Neutrophil (primary cell): ENCODE measurements at regions not wholly inside any gene's neighbourhood (a gene's known extent, or its start where the extent isn't known, plus 50 kb on each side); places are given as distances from the start of the nearest gene placed in this dataset.
"Not testable (repeated sequence)": the region's sequence is repeated elsewhere in the genome, so short reads cannot be mapped to it uniquely, and the experiment has no call there.

Experiments
- H3K27ac ChIP-seq: fragments of 200-600 bp; sonication (generic); 2 replicates; pipeline ENCODE4 v1.5.1; 2016; ENCODE audit warnings: mild to moderate bottlenecking, moderate library complexity
- H3K27me3 ChIP-seq: fragments of 200-600 bp; sonication (generic); 2 replicates; pipeline ENCODE4 v1.6.0; 2016; ENCODE audit warnings: mild to moderate bottlenecking
- H3K36me3 ChIP-seq: fragments of 200-600 bp; sonication (generic); 2 replicates; pipeline ENCODE4 v1.5.1; 2017
- H3K4me1 ChIP-seq, 2 experiments: fragments of 200-600 bp in 1 of 2; sonication (generic) in 1 of 2; 1 replicate in 1 of 2; 2 replicates in 1 of 2; pipeline versions ENCODE4 v1.5.1 to v1.6.1; 2013 to 2016; ENCODE audit warnings: low read depth in 1 of 2, low read length in 1 of 2, mild to moderate bottlenecking in 1 of 2, moderate library complexity in 1 of 2; ENCODE audit not compliant: control insufficient read depth in 1 of 2, insufficient read depth in 1 of 2
- H3K4me3 ChIP-seq, 2 experiments: fragments of 200-600 bp in 1 of 2; sonication (generic) in 1 of 2; 1 replicate in 1 of 2; 2 replicates in 1 of 2; pipeline ENCODE4 v1.5.1; 2013 to 2016; ENCODE audit warnings: low read depth in 1 of 2, low read length in 1 of 2, mild to moderate bottlenecking in 1 of 2, moderate library complexity in 1 of 2
- H3K9me3 ChIP-seq: fragments of 200-600 bp; sonication (generic); 2 replicates; pipeline ENCODE4 v1.5.1; 2016
- TF ChIP-seq, protein P1 (sequence below): fragments of 200-600 bp; sonication (generic); IDR thresholded peaks from 2 replicates; pipeline ENCODE4 v1.5.1; 2016; ENCODE audit warnings: antibody characterized with exemption

DNA sequence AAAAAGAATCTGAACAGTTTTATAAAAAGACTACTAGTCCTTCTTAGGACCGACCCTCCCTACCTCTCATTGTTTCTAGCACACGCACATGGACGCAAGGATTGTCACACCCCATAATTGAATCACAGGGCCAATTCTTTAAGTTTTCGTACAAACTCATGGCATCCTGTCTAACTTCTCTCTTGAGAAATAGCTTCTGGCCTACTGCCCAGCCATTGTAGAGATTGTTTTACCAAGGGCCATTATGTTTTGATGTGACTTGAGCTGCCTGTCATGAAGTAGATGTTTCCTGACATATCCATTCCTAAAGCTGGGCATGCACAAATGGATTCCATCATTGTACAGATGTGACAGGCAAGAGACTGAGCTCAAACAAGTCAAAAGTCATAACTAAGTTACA lies 1672.1 kb upstream of the C9orf72 start:
- no peaks in the 10 kb centered on the region for H3K27me3 ChIP-seq
- H3K9me3 ChIP-seq: no peaks in the 10 kb centered on the region
- no peaks in the 10 kb centered on the region for H3K36me3 ChIP-seq
- no peak overlapping the region for H3K4me3 ChIP-seq
- TF ChIP-seq, protein P1, sequence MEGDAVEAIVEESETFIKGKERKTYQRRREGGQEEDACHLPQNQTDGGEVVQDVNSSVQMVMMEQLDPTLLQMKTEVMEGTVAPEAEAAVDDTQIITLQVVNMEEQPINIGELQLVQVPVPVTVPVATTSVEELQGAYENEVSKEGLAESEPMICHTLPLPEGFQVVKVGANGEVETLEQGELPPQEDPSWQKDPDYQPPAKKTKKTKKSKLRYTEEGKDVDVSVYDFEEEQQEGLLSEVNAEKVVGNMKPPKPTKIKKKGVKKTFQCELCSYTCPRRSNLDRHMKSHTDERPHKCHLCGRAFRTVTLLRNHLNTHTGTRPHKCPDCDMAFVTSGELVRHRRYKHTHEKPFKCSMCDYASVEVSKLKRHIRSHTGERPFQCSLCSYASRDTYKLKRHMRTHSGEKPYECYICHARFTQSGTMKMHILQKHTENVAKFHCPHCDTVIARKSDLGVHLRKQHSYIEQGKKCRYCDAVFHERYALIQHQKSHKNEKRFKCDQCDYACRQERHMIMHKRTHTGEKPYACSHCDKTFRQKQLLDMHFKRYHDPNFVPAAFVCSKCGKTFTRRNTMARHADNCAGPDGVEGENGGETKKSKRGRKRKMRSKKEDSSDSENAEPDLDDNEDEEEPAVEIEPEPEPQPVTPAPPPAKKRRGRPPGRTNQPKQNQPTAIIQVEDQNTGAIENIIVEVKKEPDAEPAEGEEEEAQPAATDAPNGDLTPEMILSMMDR: no peak
- H3K27ac ChIP-seq: no peak overlapping the region
- H3K4me1 ChIP-seq: no peaks in the 10 kb centered on the region

DNA sequence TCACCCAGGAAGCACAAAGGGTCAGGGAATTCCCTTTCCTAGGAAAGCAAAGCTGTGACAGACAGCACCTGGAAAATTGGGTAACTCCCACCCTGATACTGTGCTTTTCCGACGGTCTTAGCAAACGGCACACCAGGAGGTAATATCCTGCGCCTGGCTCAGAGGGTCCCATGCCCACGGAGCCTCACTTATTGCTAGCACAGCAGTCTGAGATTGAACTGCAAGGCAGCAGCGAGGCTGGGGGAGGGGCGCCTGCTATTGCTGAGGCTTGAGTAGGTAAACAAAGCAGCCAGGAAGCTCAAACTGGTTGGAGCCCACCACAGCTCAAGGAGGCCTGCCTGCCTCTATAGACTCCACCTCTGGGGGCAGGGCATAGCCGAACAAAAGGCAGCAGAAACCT lies 1697.1 kb upstream of the C9orf72 start:
- H3K4me1 ChIP-seq, H3K27me3 ChIP-seq, H3K9me3 ChIP-seq, H3K27ac ChIP-seq, H3K36me3 ChIP-seq, H3K4me3 ChIP-seq: not testable (repeated sequence)

- Histone ChIP-seq H3K9me3 (no peaks in the 10 kb centered on the region), H3K4me1 (no peaks in the 10 kb centered on the region), H3K27ac (no peak overlapping the region), H3K36me3 (no peaks in the 10 kb centered on the region), H3K27me3 (no peaks in the 10 kb centered on the region), H3K4me3 (no peak overlapping the region)
- TF ChIP-seq, protein P1: no peak
Observed at GRCh38 chr9:29282121-29282520, 1708.8 kb upstream of the C9orf72 start.

DNA sequence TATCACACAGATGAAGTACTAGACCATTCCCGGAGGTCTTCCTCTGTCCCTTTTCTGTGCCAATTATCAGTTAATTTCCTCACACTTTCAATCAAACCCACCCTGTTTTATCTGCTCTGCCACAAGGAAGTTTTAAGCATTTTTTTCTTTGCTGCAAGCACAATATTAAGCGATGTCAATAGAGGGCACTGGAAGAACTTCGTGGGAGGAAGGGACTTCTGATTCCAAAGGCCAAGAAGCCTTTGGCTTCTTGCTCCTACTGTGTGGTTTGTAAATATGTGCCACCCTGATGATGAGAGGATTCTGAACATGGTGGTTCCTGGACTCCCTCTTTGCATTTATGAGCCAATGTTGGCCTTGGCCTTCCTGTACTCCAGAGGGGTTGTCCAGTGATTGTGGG lies 1712.5 kb upstream of the C9orf72 start:
- Histone ChIP-seq H3K36me3 (no peaks in the 10 kb centered on the region), H3K4me1 (no peaks in the 10 kb centered on the region), H3K4me3 (no peak overlapping the region), H3K27ac (no peak overlapping the region), H3K9me3 (no peaks in the 10 kb centered on the region), H3K27me3 (no peaks in the 10 kb centered on the region)
- TF ChIP-seq, protein P1: no peak

- Histone ChIP-seq H3K9me3 (no peaks in the 10 kb centered on the region), H3K27ac (no peak overlapping the region), H3K36me3 (no peaks in the 10 kb centered on the region), H3K27me3 (no peaks in the 10 kb centered on the region), H3K4me1 (no peaks in the 10 kb centered on the region), H3K4me3 (no peak overlapping the region)
- TF ChIP-seq, protein P1: no peak
Observed at GRCh38 chr9:29289365-29289764, 1716.1 kb upstream of the C9orf72 start.

DNA sequence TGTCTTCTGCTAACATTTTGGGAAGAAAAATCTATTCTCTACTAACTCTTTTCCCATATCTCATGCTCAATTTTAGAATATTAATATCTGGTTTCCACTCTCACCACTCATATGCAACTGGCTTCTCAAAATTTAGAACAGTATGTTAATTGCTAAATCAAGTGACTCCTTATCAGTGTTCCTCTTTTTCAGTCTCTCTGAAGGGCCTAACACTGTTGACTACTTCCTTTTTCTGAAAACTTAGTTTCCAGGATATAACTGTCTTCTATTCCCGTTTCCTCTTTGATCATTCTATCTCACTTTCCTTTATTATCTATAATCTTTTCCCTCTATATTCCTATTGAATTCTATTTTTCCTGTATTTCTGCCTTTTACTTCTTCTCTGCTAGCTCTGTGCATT lies 1717.2 kb upstream of the C9orf72 start:
- Histone ChIP-seq H3K27me3 (no peaks in the 10 kb centered on the region), H3K9me3 (no peaks in the 10 kb centered on the region), H3K27ac (no peak overlapping the region), H3K4me3 (no peak overlapping the region), H3K36me3 (no peaks in the 10 kb centered on the region), H3K4me1 (no peaks in the 10 kb centered on the region)
- TF ChIP-seq, protein P1: no peak
